B cell (primary cell): ENCODE measurements at regions not wholly inside any gene's neighbourhood (a gene's known extent, or its start where the extent isn't known, plus 50 kb on each side); places are given as distances from the start of the nearest gene placed in this dataset.

Source experiments
- CTCF ChIP-seq: fragments of 200-600 bp; IDR thresholded peaks from one replicate; pipeline ENCODE4 v1.8.0; 2022; ENCODE audit warnings: antibody characterized with exemption, mild to moderate bottlenecking
- EZH2 ChIP-seq: IDR thresholded peaks from 2 replicates; pipeline ENCODE4 v1.6.1; 2012; ENCODE audit warnings: borderline replicate concordance, low read depth, mild to moderate bottlenecking, moderate library complexity, low read length; ENCODE audit not compliant: insufficient read depth, poor library complexity, severe bottlenecking

GRCh38 chr10:130261306-130261705, 125.1 kb downstream of the GLRX3 start:
- TF ChIP-seq CTCF (no peak), EZH2 (no peak)
